ENCODE measurements at regions not wholly inside any gene's neighbourhood (a gene's known extent, or its start where the extent isn't known, plus 50 kb on each side); places are given as distances from the start of the nearest gene placed in this dataset.

GRCh38 chr1:232510367-232511110 is 119.4 kb downstream of the SIPA1L2 start:
- Histone ChIP-seq H3K27ac (no peak overlapping the region), H3K4me3 (no peak overlapping the region), H3K27me3 (no peaks in the 10 kb centered on the region), H3K36me3 (peaks cover 13% of the 10 kb centered on the region), H3K4me1 (ENCODE audit: low read depth) (peaks cover 26% of the 10 kb centered on the region), H3K9me3 (ENCODE audit: low read depth) (no peaks in the 10 kb centered on the region)
- DNase-seq (ENCODE audit: low read depth in 1 of 2, low spot score in 1 of 2): no peak
- TF ChIP-seq CTCF (IDR thresholded peaks at IDR 0.05; ENCODE audit: low read depth, low read length): no peak

DNA sequence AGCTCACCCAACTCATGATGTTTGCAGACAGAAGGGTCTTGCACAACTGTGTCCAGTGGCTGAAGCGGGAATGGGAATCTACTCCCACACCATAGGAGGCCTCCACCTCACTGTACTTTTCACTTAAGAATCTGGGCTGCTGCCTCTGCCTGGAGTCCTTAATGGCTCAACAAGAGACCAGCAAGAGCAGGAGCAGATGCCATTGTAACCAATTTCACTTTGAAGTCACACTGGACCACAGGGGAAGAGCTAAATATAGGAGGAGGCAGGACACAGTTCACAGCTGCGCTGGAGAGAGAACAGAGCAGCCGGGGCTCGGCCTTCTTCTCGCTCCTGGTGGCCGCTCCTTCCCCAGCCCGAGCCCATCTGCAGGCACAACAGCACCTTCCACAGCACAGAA is 120.4 kb downstream of the SIPA1L2 start:
- no peaks in the 10 kb centered on the region for H3K27me3 ChIP-seq
- H3K9me3 ChIP-seq (ENCODE audit: low read depth): no peaks in the 10 kb centered on the region
- DNase-seq (ENCODE audit: low read depth in 1 of 2, low spot score in 1 of 2): peak; percentile 66 to 80
- no peak overlapping the region for H3K27ac ChIP-seq
- peaks cover 26% of the 10 kb centered on the region for H3K4me1 ChIP-seq (ENCODE audit: low read depth)
- peaks cover 6% of the 10 kb centered on the region for H3K36me3 ChIP-seq
- TF ChIP-seq CTCF (IDR thresholded peaks at IDR 0.05; ENCODE audit: low read depth, low read length): no peak
- H3K4me3 ChIP-seq: no peak overlapping the region

DNA sequence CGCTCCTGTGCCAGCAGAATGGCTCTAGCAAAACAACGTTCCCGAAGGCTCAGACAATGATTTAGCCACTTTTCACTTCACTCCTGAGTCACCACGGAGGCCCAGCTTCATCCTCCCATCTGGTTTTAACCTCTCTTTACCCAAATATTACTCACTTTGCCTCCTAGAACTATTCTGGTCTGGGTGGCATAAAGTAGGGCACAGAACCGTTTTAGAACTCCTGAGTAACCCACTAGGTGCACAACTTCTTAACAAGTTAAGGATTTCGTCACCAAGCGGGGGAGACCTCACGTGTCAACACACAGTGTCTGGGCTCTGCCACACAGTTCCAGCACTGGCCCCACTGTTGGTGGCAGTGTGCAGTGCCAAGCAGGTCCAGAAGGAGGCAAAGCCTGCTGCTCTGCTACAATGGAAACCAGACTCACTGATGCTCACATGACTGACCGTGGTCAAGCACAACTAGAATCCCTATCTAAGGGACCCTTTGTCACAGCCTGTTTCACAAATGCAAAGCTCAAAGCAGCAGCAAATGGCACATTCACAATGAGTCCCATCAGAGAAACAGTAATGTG is 121.7 kb downstream of the SIPA1L2 start:
- Histone ChIP-seq H3K4me3 (no peak overlapping the region), H3K36me3 (no peaks in the 10 kb centered on the region), H3K9me3 (ENCODE audit: low read depth) (no peaks in the 10 kb centered on the region), H3K4me1 (ENCODE audit: low read depth) (peaks cover 31% of the 10 kb centered on the region), H3K27ac (no peak overlapping the region), H3K27me3 (no peaks in the 10 kb centered on the region)
- DNase-seq (ENCODE audit: low read depth in 1 of 2, low spot score in 1 of 2): no peak
- no peak for TF ChIP-seq CTCF (IDR thresholded peaks at IDR 0.05; ENCODE audit: low read depth, low read length)

- no peak for TF ChIP-seq CTCF (IDR thresholded peaks at IDR 0.05; ENCODE audit: low read depth, low read length)
- no peak overlapping the region for H3K27ac ChIP-seq
- H3K4me3 ChIP-seq: no peak overlapping the region
- DNase-seq (ENCODE audit: low read depth in 1 of 2, low spot score in 1 of 2): no peak
- H3K9me3 ChIP-seq (ENCODE audit: low read depth): no peaks in the 10 kb centered on the region
- H3K27me3 ChIP-seq: no peaks in the 10 kb centered on the region
- H3K4me1 ChIP-seq (ENCODE audit: low read depth): peaks cover 31% of the 10 kb centered on the region
- H3K36me3 ChIP-seq: no peaks in the 10 kb centered on the region
Observed at GRCh38 chr1:232507571-232507970, 122.4 kb downstream of the SIPA1L2 start.

DNA sequence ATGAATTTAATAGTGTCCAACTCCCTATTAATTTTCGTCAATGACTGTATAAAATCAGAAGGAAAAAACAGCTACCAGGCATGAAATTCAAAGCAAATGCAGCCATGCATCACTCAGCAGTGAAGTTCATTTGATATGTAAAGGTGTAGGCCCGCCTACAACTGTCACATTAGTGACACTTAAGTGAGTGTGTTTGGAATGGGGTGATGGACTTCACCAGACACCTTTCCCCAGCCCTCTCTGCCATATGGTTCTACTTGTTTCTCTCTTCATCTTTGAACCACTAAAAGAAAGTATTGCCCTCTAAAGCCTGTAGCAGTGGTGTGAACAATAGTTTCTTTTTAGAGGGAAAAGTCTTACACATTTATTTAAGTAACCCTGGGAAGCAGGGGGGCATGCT is 124.0 kb downstream of the SIPA1L2 start:
- Histone ChIP-seq H3K4me3 (no peak overlapping the region), H3K36me3 (no peaks in the 10 kb centered on the region), H3K27ac (no peak overlapping the region), H3K9me3 (ENCODE audit: low read depth) (no peaks in the 10 kb centered on the region), H3K27me3 (no peaks in the 10 kb centered on the region), H3K4me1 (ENCODE audit: low read depth) (peaks cover 35% of the 10 kb centered on the region)
- TF ChIP-seq CTCF (IDR thresholded peaks at IDR 0.05; ENCODE audit: low read depth, low read length): no peak
- DNase-seq (ENCODE audit: low read depth in 1 of 2, low spot score in 1 of 2): peak in 1 of 2 donors; percentile 12

Measured in cardiac muscle cell (in vitro differentiated cells and primary cell).